ENCODE measurements at regions not wholly inside any gene's neighbourhood (a gene's known extent, or its start where the extent isn't known, plus 50 kb on each side); places are given as distances from the start of the nearest gene placed in this dataset.
"Not testable (repeated sequence)": the region's sequence is repeated elsewhere in the genome, so short reads cannot be mapped to it uniquely, and the experiment has no call there.

DNA sequence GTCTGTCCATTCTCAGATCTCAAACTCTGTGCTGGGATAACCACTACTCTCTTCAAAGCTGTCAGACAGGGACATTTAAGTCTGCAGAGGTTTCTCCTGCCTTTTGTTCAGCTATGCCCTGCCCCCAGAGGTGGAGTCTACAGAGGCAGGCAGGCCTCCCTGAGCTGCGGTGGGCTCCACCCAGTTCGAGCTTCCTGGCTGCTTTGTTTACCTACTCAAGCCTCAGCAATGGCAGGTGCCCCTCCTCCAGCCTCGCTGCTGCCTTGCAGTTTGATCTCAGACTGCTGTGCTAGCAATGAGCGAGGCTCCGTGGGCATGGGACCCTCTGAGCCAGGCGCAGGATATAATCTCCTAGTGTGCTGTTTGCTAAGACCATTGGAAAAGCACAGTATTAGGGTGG lies 53.1 kb upstream of the HUNK start:
- WGBS, 2 donors = 32% methylated on average over 2 of the region's 6 CpGs; no CpG with 5 or more reads in 1 of the 2 donors

DNA sequence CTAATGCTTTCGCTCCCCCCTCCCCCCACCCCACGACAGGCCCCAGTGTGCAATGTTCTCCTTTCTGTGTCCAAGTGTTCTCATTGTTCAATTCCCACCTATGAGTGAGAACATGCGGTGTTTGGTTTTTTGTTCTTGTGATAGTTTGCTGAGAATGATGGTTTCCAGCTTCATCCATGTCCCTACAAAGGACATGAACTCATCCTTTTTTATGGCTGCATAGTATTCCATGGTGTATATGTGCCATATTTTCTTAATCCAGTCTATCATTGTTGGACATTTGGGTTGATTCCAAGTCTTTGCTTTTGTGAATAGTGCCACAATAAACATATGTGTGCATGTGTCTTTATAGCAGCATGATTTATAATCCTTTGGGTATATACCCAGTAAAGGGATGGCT lies 58.5 kb upstream of the HUNK start:
- not testable (repeated sequence) for ATAC-seq

More for the DNA sequence above, 53.1 kb upstream of the HUNK start:
- H3K27me3 ChIP-seq; H3K4me3 ChIP-seq; H3K27ac ChIP-seq; ATAC-seq; H3K36me3 ChIP-seq (replicated peaks in 1 of 2; ENCODE audit: insufficient read depth in 1 of 2, low read depth in 2 of 2); H3K4me1 ChIP-seq; intact Hi-C loops (cut with DNase I); H3K9me3 ChIP-seq; DNase-seq: not testable (repeated sequence)

DNA sequence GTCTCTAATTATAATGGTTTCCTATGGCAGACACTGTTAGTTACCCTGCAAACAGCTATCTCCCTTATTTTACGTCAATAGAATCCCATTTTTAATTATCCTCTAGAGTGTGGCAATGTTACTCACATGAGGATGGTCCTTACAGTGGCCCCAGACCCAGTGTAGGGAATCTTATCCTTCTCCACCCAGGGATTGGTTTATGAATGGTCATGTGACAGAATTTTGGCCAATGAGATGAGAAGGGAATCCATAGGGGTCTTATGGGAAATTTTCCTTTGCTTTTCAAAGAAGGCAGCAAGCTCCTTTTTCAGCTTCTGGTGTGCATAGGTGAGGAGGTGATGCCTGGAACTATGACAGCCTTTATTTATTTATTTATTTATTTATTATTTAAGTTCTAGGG lies 59.0 kb upstream of the HUNK start:
- Histone ChIP-seq H3K4me3 (no peak overlapping the region), H3K27me3 (no peaks in the 10 kb centered on the region), H3K36me3 (replicated peaks in 1 of 2; ENCODE audit: insufficient read depth in 1 of 2, low read depth in 2 of 2) (no peaks in the 10 kb centered on the region), H3K4me1 (no peaks in the 10 kb centered on the region), H3K9me3 (no peaks in the 10 kb centered on the region), H3K27ac (no peak overlapping the region)
- ATAC-seq (no peak), DNase-seq (no peak)
- WGBS, 2 donors = 88 to 96% methylated on average over 1 of the region's 1 CpG
- TF ChIP-seq, protein P1, sequence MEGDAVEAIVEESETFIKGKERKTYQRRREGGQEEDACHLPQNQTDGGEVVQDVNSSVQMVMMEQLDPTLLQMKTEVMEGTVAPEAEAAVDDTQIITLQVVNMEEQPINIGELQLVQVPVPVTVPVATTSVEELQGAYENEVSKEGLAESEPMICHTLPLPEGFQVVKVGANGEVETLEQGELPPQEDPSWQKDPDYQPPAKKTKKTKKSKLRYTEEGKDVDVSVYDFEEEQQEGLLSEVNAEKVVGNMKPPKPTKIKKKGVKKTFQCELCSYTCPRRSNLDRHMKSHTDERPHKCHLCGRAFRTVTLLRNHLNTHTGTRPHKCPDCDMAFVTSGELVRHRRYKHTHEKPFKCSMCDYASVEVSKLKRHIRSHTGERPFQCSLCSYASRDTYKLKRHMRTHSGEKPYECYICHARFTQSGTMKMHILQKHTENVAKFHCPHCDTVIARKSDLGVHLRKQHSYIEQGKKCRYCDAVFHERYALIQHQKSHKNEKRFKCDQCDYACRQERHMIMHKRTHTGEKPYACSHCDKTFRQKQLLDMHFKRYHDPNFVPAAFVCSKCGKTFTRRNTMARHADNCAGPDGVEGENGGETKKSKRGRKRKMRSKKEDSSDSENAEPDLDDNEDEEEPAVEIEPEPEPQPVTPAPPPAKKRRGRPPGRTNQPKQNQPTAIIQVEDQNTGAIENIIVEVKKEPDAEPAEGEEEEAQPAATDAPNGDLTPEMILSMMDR (IDR thresholded peaks at IDR 0.05) = no peak
- TF ChIP-seq POLR2A (IDR thresholded peaks at IDR 0.05) = no peak
- intact Hi-C loops (cut with DNase I) = no loop called here

More for the DNA sequence above, 58.5 kb upstream of the HUNK start:
- H3K4me1 ChIP-seq; H3K9me3 ChIP-seq; DNase-seq; H3K27ac ChIP-seq; H3K4me3 ChIP-seq; H3K27me3 ChIP-seq; H3K36me3 ChIP-seq (replicated peaks in 1 of 2; ENCODE audit: insufficient read depth in 1 of 2, low read depth in 2 of 2); intact Hi-C loops (cut with DNase I): not testable (repeated sequence)
- 74 to 80% methylated on average over 1 to 3 of the region's 3 CpGs for WGBS, 2 donors

DNA sequence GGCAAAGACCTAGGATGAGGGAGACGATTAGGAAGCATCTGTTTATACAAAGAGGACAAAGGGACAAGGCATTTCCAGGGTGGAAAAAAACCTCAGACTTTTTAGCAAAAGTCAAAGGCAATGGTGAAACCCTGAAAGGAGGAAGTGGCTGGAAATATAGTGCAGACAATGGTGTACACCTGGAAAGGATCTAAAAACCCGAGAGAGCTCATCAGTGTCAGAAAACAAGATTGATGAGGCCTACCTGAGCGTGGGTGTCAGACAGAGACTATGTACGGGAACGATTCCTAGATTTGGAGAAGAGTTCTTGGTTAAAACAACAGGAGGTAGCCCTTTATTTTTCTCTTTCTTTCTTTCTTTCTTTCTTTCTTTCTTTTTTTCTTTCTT lies 68.8 kb upstream of the HUNK start:
- Histone ChIP-seq H3K27me3 (no peaks in the 10 kb centered on the region), H3K4me3 (no peak overlapping the region), H3K4me1 (no peaks in the 10 kb centered on the region), H3K36me3 (replicated peaks in 1 of 2; ENCODE audit: insufficient read depth in 1 of 2, low read depth in 2 of 2) (no peaks in the 10 kb centered on the region), H3K27ac (no peak overlapping the region), H3K9me3 (no peaks in the 10 kb centered on the region)
- no peak for TF ChIP-seq POLR2A (IDR thresholded peaks at IDR 0.05)
- TF ChIP-seq, protein P1 (IDR thresholded peaks at IDR 0.05) = no peak
- ATAC-seq (no peak), DNase-seq (no peak)
- 36 to 39% methylated on average over 5 of the region's 5 CpGs for WGBS, 2 donors
- intact Hi-C loops (cut with DNase I) = no loop called here

DNA sequence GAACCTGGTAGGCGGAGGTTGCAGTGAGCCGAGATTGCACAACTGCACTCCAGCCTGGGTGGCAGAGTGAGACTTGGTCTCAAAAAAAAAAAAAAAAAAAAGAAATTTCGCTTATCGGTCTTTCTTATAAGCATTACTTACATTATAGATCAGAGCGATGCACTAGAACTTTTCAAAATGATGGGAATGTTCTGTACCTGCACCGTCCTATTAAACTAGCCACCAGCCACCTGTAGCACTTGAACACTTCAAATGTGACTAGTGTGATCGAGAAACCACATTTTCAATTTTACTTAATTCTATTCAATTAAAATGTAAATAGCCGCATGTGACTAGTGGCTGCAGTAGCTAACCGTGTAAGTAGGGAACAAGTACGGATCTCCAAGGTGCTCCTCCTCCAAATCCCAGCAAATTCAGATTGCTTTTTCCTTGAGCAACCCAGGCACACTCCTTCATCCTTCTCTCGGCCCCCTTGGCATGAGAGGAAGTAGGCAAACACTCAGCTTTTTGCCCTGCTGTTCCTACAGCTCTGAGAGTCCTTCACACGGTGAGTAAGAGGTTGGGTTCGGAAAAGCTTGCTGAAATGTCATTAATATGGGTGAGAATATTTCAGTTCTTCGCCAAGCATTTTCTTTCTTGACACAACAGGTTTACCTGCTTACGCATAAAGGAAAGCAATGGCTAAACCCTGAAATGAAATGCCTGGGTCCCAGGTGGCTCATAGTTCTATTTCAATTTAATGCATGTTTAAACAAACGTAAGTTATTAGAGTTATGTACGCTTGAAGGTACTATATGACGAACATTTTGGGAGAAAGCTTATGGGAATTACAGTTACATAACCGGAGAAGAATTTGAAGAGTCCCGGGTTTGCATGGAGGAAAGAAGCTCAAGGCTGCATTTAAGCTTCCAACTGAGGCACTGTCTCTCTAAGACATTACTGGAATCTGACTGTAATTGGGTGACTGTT lies 69.5 kb upstream of the HUNK start:
- no peak overlapping the region for H3K4me3 ChIP-seq
- no peak for TF ChIP-seq POLR2A (IDR thresholded peaks at IDR 0.05)
- TF ChIP-seq, protein P1 (IDR thresholded peaks at IDR 0.05) = no peak
- H3K27ac ChIP-seq = no peak overlapping the region
- WGBS, 2 donors = 72 to 75% methylated on average over 20 of the region's 20 CpGs
- no peak for ATAC-seq
- no peaks in the 10 kb centered on the region for H3K4me1 ChIP-seq
- intact Hi-C loops (cut with DNase I) = no loop called here
- H3K9me3 ChIP-seq = no peaks in the 10 kb centered on the region
- H3K27me3 ChIP-seq = no peaks in the 10 kb centered on the region
- no peaks in the 10 kb centered on the region for H3K36me3 ChIP-seq (replicated peaks in 1 of 2; ENCODE audit: insufficient read depth in 1 of 2, low read depth in 2 of 2)
- DNase-seq = no peak
